ENCODE measurements at regions not wholly inside any gene's neighbourhood (a gene's known extent, or its start where the extent isn't known, plus 50 kb on each side); places are given as distances from the start of the nearest gene placed in this dataset.
A peak's percentile ranks its signal among the peaks of the same experiment; 100 is the strongest.
"Not testable (repeated sequence)": the region's sequence is repeated elsewhere in the genome, so short reads cannot be mapped to it uniquely, and the experiment has no call there.

DNA sequence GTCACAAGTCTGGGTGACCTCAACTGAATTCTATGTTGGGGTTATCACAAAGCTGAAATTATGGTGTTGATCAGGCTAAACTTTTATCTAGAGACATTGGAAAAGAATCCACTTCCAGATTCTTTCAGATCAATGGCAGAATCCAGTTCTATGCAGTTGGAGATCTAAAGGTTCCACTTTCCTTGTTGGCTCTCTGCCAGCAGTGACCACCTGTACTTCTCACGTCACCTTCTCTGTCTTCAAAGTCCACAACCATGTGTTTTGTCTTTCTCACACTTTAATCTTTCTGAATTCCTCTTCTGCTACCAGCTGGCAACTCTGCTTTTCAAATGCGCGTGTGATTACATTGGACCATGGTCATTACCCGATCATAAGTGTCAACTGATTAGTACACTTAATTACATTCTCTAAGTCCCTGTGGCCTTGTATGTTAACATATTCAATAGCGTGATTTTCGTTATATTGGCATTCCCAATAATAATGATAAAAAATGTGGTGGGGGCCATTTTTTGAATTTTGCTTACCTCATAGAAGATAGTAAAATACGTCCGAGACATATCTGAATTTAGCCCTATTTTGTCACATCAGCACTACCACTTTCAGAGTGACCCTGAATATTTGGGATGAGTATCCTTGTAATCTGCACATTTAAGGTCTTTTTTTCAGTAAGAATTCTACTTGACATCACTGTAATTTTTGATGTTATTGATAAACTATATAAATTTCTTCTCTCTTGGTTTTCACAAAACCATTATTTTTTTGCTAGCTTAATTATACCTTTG, 73.7 kb upstream of the PRDM9 start:
- H3K4me3 ChIP-seq (ENCODE audit: insufficient read length, low read depth), result no peak overlapping the region
- H3K27me3 ChIP-seq (ENCODE audit: insufficient read depth, insufficient read length), result no peaks in the 10 kb centered on the region
- H3K9ac ChIP-seq (ENCODE audit: insufficient read length, low read depth), result no peak overlapping the region
- no peak for DNase-seq (ENCODE audit: low read depth, low spot score)
- H3K4me1 ChIP-seq (ENCODE audit: insufficient read depth, insufficient read length), result no peaks in the 10 kb centered on the region
- H3K36me3 ChIP-seq (ENCODE audit: insufficient read depth, insufficient read length, low read length), result no peaks in the 10 kb centered on the region
- TF ChIP-seq SUZ12 (IDR thresholded peaks at IDR 0.05; ENCODE audit: extremely low read depth, insufficient read depth, insufficient read length), result no peak
- no peak for TF ChIP-seq ZNF274 (IDR thresholded peaks at IDR 0.05; ENCODE audit: low read depth, low read length)
- no peak for TF ChIP-seq YY1 (IDR thresholded peaks at IDR 0.05; ENCODE audit: insufficient read depth, insufficient read length)
- H3K9me3 ChIP-seq (ENCODE audit: insufficient read depth, low read length), result no peaks in the 10 kb centered on the region

DNA sequence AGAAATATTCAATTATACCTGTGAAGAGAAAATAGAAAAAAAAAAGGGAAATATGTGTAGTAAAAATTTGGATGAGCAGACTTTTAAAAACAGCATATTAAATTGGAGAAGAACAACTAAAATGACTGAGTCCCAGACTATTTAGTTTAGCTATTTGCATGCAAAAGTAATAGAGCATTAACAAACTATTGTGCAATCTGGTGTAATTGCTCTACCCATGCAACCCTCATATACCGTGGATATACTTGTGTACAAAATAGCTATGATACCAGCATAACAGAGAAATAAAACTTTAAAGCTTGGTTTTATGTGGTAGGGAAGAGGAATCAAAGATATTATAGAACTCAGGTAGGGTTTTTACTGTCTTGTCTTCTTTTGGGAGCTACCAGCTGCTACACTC, 78.7 kb upstream of the PRDM9 start:
- no peak overlapping the region for H3K4me3 ChIP-seq (ENCODE audit: insufficient read length, low read depth)
- no peak overlapping the region for H3K9ac ChIP-seq (ENCODE audit: insufficient read length, low read depth)
- no peaks in the 10 kb centered on the region for H3K36me3 ChIP-seq (ENCODE audit: insufficient read depth, insufficient read length, low read length)
- no peak for DNase-seq (ENCODE audit: low read depth, low spot score)
- no peaks in the 10 kb centered on the region; the same call in 1 of the 2 replicates for H3K9me3 ChIP-seq (ENCODE audit: insufficient read depth, low read length)
- H3K4me1 ChIP-seq (ENCODE audit: insufficient read depth, insufficient read length), result no peaks in the 10 kb centered on the region
- TF ChIP-seq SUZ12 (IDR thresholded peaks at IDR 0.05; ENCODE audit: extremely low read depth, insufficient read depth, insufficient read length) (no peak), YY1 (IDR thresholded peaks at IDR 0.05; ENCODE audit: insufficient read depth, insufficient read length) (no peak), ZNF274 (IDR thresholded peaks at IDR 0.05; ENCODE audit: low read depth, low read length) (no peak)
- H3K27me3 ChIP-seq (ENCODE audit: insufficient read depth, insufficient read length), result no peaks in the 10 kb centered on the region

DNA sequence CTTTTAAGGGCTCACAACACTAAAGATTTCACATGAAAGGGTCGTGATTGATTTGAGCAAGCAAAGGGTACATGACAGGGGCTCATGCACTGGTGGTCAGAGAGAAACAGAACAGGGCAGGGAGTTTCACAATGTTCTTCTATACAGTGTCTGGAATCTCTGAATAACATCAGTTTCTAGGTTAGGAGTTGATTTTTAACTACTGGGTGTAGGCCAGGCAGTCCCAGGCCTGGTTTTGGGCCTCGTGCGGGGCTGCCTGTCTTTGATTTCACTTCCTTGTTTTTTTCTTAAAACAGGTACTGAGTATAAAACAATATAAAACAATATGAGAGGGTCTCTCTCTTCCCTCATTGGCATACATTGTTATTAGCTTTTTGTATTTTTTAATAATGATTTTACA, 87.2 kb upstream of the PRDM9 start:
- not testable (repeated sequence) for H3K27me3 ChIP-seq (ENCODE audit: insufficient read depth, insufficient read length); H3K4me3 ChIP-seq (ENCODE audit: insufficient read length, low read depth); H3K36me3 ChIP-seq (ENCODE audit: insufficient read depth, insufficient read length, low read length); DNase-seq (ENCODE audit: low read depth, low spot score); H3K4me1 ChIP-seq (ENCODE audit: insufficient read depth, insufficient read length); H3K9ac ChIP-seq (ENCODE audit: insufficient read length, low read depth)
- peaks cover 31% of the 10 kb centered on the region; the same call in 1 of the 2 replicates for H3K9me3 ChIP-seq (ENCODE audit: insufficient read depth, low read length)

DNA sequence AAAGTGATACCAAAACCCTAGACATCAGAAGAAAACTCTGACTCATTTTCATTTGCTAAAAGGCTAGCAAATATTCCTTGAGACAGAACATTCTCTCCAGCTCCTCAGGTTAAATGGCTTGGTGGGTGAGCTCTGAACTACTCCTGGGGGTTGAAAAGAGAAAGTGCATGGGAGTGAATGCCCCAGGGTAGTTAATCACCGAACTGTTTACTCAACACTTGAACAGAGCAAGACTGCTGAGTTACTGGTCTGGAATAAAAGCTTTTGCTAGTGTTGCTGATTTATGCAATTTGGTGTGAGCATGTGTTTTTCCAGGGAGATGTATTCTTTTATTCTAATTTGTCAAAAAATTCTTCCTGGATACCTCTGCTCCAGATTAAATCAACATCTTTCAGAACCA, 88.3 kb upstream of the PRDM9 start:
- TF ChIP-seq SUZ12 (IDR thresholded peaks at IDR 0.05; ENCODE audit: extremely low read depth, insufficient read depth, insufficient read length), result no peak
- TF ChIP-seq YY1 (IDR thresholded peaks at IDR 0.05; ENCODE audit: insufficient read depth, insufficient read length), result no peak
- TF ChIP-seq ZNF274 (IDR thresholded peaks at IDR 0.05; ENCODE audit: low read depth, low read length), result no peak
- H3K27me3 ChIP-seq (ENCODE audit: insufficient read depth, insufficient read length), result no peaks in the 10 kb centered on the region
- no peak overlapping the region for H3K4me3 ChIP-seq (ENCODE audit: insufficient read length, low read depth)
- no peaks in the 10 kb centered on the region for H3K36me3 ChIP-seq (ENCODE audit: insufficient read depth, insufficient read length, low read length)
- no peak overlapping the region for H3K9ac ChIP-seq (ENCODE audit: insufficient read length, low read depth)
- peak; percentile 35 for DNase-seq (ENCODE audit: low read depth, low spot score)
- no peaks in the 10 kb centered on the region for H3K4me1 ChIP-seq (ENCODE audit: insufficient read depth, insufficient read length)
- H3K9me3 ChIP-seq (ENCODE audit: insufficient read depth, low read length), result peaks cover 31% of the 10 kb centered on the region; the same call in 1 of the 2 replicates

DNA sequence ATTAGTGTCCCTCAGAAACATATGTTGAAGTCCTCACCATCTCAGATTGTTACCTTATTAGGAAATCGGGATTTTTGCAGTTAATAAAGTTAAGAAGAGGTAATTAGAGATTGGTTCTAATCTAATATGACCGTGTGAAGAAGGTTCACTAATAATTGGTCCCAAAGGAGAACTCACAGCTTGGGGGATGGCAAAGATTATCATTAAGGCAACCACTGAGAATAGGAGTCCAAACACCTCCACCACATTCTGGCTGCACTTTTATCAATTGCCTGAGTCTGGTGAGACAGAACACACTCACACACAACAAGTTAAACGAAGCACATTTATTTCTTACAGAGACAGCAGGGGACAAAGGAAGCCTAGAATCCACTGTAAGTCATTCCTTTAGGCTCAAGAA, 94.9 kb upstream of the PRDM9 start:
- H3K27me3 ChIP-seq (ENCODE audit: insufficient read depth, insufficient read length), result no peaks in the 10 kb centered on the region
- no peak overlapping the region for H3K9ac ChIP-seq (ENCODE audit: insufficient read length, low read depth)
- H3K9me3 ChIP-seq (ENCODE audit: insufficient read depth, low read length), result no peaks in the 10 kb centered on the region
- no peak for DNase-seq (ENCODE audit: low read depth, low spot score)
- no peaks in the 10 kb centered on the region for H3K36me3 ChIP-seq (ENCODE audit: insufficient read depth, insufficient read length, low read length)
- TF ChIP-seq ZNF274 (IDR thresholded peaks at IDR 0.05; ENCODE audit: low read depth, low read length) (no peak), SUZ12 (IDR thresholded peaks at IDR 0.05; ENCODE audit: extremely low read depth, insufficient read depth, insufficient read length) (no peak), YY1 (IDR thresholded peaks at IDR 0.05; ENCODE audit: insufficient read depth, insufficient read length) (no peak)
- H3K4me1 ChIP-seq (ENCODE audit: insufficient read depth, insufficient read length), result no peaks in the 10 kb centered on the region
- H3K4me3 ChIP-seq (ENCODE audit: insufficient read length, low read depth), result no peak overlapping the region

DNA sequence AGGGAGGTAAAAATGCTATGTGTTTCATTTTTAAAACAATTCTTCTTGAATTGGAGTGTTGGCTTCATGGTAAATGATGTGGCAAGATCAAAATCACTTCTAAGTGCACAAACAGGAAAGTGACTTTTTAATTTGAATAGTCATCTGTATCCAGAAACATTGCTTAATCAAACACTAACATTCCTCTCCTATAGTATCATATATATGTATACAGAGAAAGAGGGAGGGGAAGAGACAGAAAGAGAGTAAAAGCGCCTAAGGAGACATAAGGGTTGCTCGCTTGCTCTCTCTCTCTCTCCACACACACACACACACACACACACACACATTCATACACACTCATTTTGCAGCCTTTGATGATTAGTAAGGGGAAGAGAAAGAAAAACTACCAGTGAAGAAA, 95.4 kb upstream of the PRDM9 start:
- DNase-seq (ENCODE audit: low read depth, low spot score), result no peak
- no peaks in the 10 kb centered on the region for H3K36me3 ChIP-seq (ENCODE audit: insufficient read depth, insufficient read length, low read length)
- no peak overlapping the region for H3K9ac ChIP-seq (ENCODE audit: insufficient read length, low read depth)
- no peaks in the 10 kb centered on the region for H3K27me3 ChIP-seq (ENCODE audit: insufficient read depth, insufficient read length)
- TF ChIP-seq ZNF274 (IDR thresholded peaks at IDR 0.05; ENCODE audit: low read depth, low read length) (no peak), YY1 (IDR thresholded peaks at IDR 0.05; ENCODE audit: insufficient read depth, insufficient read length) (no peak)
- no peaks in the 10 kb centered on the region for H3K9me3 ChIP-seq (ENCODE audit: insufficient read depth, low read length)
- no peak overlapping the region for H3K4me3 ChIP-seq (ENCODE audit: insufficient read length, low read depth)
- no peaks in the 10 kb centered on the region for H3K4me1 ChIP-seq (ENCODE audit: insufficient read depth, insufficient read length)

DNA sequence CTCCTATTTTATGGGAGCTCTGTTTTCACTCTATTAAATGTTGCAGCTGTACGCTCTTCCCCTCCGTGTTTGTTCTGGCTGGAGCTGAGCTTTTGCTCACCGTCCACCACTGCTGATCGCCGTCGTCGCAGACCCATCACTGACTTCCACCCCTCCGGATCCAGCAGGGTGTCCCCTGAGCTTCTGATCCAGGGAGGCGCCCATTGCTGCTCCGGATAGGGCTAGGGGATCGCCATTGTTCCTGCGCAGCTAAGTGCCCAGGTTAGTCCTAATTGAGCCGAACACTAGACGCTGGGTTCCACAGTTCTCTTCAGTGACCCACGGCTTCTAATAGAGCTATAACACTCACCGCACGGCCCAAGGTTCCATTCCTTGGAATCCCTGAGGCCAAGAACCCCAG, 96.2 kb upstream of the PRDM9 start:
- Histone ChIP-seq H3K9me3 (ENCODE audit: insufficient read depth, low read length) (no peaks in the 10 kb centered on the region), H3K27me3 (ENCODE audit: insufficient read depth, insufficient read length) (no peaks in the 10 kb centered on the region), H3K4me3 (ENCODE audit: insufficient read length, low read depth) (no peak overlapping the region), H3K9ac (ENCODE audit: insufficient read length, low read depth) (no peak overlapping the region), H3K36me3 (ENCODE audit: insufficient read depth, insufficient read length, low read length) (no peaks in the 10 kb centered on the region), H3K4me1 (ENCODE audit: insufficient read depth, insufficient read length) (no peaks in the 10 kb centered on the region)
- TF ChIP-seq ZNF274 (IDR thresholded peaks at IDR 0.05; ENCODE audit: low read depth, low read length) (no peak), SUZ12 (IDR thresholded peaks at IDR 0.05; ENCODE audit: extremely low read depth, insufficient read depth, insufficient read length) (no peak)
- no peak for DNase-seq (ENCODE audit: low read depth, low spot score)

DNA sequence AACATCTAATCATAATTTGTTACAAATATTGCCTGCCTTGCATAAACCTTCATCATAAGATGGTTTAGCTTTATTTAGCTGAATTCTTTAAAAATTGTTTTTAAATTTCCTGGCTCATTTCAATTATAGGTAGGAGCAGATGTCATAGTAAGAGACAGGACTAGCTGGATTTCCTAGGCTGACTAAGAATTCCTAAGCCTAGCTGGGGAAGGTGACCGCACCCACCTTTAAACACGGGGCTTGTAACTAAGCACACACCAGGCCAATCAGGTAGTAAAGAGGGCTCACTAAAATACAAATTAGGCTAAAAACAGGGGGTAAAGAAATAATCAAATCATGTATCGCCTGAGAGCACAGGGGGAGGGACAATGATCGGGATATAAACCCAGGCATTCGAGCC, 96.6 kb upstream of the PRDM9 start:
- H3K4me1 ChIP-seq (ENCODE audit: insufficient read depth, insufficient read length); H3K9ac ChIP-seq (ENCODE audit: insufficient read length, low read depth); H3K4me3 ChIP-seq (ENCODE audit: insufficient read length, low read depth); H3K9me3 ChIP-seq (ENCODE audit: insufficient read depth, low read length); H3K36me3 ChIP-seq (ENCODE audit: insufficient read depth, insufficient read length, low read length); DNase-seq (ENCODE audit: low read depth, low spot score); H3K27me3 ChIP-seq (ENCODE audit: insufficient read depth, insufficient read length): not testable (repeated sequence)

Data from NT2/D1 (cell line).